NCI-H1694 treated with DMSO at 0.1 percent for 48 hours (cell line): ENCODE measurements at regions not wholly inside any gene's neighbourhood (a gene's known extent, or its start where the extent isn't known, plus 50 kb on each side); places are given as distances from the start of the nearest gene placed in this dataset.

Experiments used
- DNase-seq: peaks from one replicate; lab custom pipeline; 2025; lab: John Stamatoyannopoulos, UW

GRCh38 chr2:156088587-156088986, 243.9 kb downstream of the NR4A2 start:
- no peak for DNase-seq

DNA sequence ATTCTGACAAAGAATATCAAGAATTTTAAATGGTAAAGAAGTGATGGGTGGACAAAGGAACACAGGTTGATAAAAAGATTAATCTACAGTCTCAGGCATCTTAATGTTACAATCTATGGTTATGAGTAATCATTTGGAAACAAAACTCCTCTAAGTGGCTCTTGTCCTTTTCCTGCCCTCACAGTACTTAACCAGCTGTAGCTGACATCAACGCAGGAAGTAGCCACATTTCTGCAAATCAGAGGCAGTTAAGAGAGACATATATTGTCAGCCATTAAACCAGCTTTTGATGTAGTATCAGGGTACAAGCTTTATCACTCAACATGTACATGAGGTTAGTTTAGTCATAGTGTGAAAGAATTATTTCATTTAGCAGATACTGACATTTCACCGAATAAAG, 244.6 kb downstream of the NR4A2 start:
- DNase-seq, result no peak

DNA sequence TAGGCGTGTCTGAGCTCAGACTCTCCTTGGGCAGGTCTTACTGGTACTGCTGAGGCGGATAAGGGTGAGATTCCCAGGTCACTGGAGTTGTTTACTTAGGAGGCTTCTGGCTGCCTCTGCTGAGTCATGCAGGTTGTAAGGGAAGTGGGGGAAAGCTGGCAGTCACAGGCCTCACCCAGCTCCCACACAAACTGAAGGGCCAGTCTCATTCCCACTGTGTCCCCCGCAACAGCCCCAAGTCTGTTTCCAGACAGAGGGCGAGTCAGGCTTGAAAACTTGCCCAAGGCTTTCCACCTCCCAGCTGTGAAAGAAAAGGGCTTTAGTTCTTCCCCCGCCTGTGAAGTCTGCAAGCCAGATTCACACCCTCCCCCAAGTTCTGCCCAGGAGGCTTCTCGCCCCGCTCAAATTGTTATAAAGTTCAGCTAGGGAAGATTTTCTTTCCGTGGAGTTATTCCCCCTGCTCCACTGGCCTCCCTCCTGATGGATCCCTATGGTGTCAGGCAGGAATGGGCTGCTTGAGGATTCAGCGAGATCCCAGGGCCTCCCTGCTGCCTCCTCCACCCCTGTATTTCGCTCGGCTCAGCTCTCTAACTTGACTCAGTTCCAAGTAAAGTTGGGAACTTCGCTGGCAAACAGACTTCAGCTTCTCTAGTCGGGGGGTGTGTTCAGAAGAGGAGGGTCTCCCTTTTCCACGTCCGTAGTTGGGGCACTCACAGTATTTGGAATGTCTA, 248.6 kb downstream of the NR4A2 start:
- no peak for DNase-seq

GRCh38 chr2:156079845-156080244, 252.7 kb downstream of the NR4A2 start:
- DNase-seq, result no peak

GRCh38 chr2:156077041-156077742, 255.3 kb downstream of the NR4A2 start:
- peak; percentile 5 for DNase-seq

GRCh38 chr2:156065912-156066311, 266.6 kb downstream of the NR4A2 start:
- DNase-seq, result no peak

DNA sequence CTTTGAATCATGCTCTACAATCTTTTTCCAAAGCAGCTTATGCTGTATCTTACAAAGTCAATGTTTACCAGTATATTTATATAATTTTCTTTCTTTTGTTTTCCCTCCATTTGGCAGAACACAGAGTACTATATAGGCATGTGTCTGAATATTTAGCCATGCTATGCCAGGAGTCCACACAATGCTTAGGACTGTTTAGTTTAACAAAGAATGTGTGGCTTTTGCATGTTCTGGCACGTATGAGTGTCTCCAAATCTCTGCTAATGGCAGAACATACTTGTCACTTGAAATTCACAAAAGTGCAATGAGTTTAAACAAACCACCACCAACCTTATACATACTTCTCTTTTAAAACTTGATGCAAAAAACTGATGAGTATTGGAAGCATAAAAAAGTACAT, 268.0 kb downstream of the NR4A2 start:
- DNase-seq, result no peak

DNA sequence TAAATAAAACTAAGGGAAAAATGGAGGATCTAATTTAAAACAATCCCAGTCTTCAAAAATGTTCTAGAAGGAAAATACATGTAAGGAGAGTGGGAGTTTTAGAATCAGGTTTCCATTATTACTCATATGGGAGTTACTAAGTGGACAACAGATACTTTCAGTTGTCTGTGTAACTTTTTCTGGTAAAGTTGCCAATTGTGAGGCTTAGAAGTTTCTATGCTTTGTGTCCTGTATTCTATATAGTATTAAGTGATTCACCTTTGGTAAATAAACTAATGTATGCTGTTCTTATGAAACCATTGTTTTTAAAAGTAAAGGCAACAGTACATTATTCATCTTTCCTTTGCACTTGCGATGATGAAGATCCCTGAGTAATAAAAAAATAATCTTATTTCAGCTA, 274.9 kb downstream of the NR4A2 start:
- DNase-seq, result no peak

DNA sequence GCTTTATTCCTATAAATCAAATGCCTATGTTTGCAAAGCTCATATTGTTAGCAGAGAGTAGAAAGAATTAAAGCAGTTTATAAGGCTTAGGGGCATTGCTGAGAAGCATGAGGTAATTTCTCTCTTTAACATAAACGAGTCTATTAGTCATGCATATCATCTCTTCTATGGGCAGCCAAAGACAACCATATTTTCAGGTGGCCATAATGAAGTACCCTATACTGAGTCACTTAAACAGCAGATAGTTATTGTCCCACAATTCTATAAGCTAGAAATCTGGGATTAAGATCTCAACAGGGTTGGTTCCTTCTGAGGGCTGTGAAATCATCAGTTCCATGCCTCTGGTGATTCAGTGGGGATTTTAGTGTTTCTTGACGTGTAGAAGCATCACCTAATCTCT, 277.5 kb downstream of the NR4A2 start:
- no peak for DNase-seq

DNA sequence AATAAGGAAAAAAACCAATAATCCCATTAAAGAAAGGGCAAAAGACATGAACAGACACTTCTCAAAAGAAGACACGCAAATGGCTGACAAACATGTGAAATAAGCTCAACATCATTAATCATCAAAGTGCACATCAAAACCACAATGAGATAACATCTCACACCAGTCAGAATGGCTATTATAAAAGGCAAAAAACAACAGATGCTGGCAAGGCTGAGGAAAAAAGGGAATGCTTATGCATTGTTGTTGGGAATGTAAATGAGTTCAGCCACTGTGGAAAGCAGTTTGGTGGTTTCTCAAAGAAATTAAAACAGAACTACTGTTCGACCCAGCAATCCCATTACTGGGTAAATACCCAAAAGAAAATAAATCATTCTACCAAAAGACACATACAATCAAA, 285.6 kb downstream of the NR4A2 start:
- DNase-seq, result no peak

- no peak for DNase-seq
Measured at GRCh38 chr2:156042895-156043294, 289.6 kb downstream of the NR4A2 start.

DNA sequence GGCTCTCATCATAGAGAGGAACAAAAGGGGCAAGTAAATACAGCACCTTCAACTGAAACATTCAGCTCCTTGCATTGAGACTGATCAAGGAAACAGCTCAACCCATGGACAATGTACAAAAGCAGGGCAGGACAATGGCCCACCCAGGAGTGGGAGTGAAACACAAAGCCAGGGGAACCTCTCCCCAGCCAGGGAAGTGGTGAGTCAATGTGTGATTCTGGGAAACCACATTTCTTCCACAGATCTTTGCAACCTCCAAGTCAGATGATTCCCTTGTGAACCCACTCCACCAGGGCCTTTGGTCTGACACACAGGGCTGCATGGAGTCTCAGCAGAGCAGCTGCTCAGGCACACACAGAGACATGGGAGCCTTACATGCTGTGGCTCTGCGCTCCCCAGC, 294.5 kb downstream of the NR4A2 start:
- DNase-seq, result no peak

GRCh38 chr2:156037482-156037881, 295.0 kb downstream of the NR4A2 start:
- no peak for DNase-seq

GRCh38 chr2:156031121-156031520, 301.4 kb downstream of the NR4A2 start:
- no peak for DNase-seq

- DNase-seq, result no peak
Measured at GRCh38 chr2:156023229-156023869, 309.2 kb downstream of the NR4A2 start.

GRCh38 chr2:156021146-156022040, 311.1 kb downstream of the NR4A2 start:
- DNase-seq, result no peak

DNA sequence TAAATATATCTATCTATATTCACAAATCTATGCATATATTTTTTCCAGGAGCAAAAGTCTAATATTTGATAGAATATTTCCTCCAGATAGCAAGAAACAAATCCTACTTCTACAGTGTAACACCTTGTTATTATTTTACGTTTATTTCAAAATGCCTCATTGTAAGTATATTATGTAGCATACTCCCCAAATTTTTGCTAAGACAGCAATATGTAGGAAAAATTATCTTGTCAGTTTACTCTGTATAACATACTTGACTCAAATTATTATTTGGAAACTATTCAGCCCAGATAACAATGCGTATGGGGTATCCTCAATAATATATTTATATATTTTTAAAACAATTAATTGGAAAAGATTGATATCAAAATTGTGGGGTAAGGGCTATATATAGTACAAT, 313.2 kb downstream of the NR4A2 start:
- no peak for DNase-seq

GRCh38 chr2:156017341-156017885, 315.1 kb downstream of the NR4A2 start:
- DNase-seq, result no peak

GRCh38 chr2:156009293-156009692, 323.2 kb downstream of the NR4A2 start:
- DNase-seq, result no peak

GRCh38 chr2:156006721-156007618, 325.6 kb downstream of the NR4A2 start:
- DNase-seq, result no peak
